Body of pancreas (tissue), 4 donors: ENCODE measurements at regions not wholly inside any gene's neighbourhood (a gene's known extent, or its start where the extent isn't known, plus 50 kb on each side); places are given as distances from the start of the nearest gene placed in this dataset.

Experiments
- POLR2A ChIP-seq, 3 donors: fragments of 450-650 bp; IDR thresholded peaks; one replicate each; pipeline ENCODE4 v1.6.1; 2016; ENCODE audit warnings: antibody characterized with exemption in 3 of 3, mild to moderate bottlenecking in 2 of 3
- TF ChIP-seq, protein P1 (sequence below), 7 experiments: fragments of 450-650 bp in 4 of 7; fragments of 200-600 bp in 3 of 7; sonication (generic) in 3 of 7; IDR thresholded peaks; one replicate each; pipeline ENCODE4 v1.5.1; 2016 to 2019; ENCODE audit warnings: antibody characterized with exemption in 7 of 7

GRCh38 chr5:154601014-154601413 lies 123.0 kb upstream of the HAND1 start:
- TF ChIP-seq POLR2A (IDR thresholded peaks at IDR 0.05): no peak
- TF ChIP-seq, protein P1, sequence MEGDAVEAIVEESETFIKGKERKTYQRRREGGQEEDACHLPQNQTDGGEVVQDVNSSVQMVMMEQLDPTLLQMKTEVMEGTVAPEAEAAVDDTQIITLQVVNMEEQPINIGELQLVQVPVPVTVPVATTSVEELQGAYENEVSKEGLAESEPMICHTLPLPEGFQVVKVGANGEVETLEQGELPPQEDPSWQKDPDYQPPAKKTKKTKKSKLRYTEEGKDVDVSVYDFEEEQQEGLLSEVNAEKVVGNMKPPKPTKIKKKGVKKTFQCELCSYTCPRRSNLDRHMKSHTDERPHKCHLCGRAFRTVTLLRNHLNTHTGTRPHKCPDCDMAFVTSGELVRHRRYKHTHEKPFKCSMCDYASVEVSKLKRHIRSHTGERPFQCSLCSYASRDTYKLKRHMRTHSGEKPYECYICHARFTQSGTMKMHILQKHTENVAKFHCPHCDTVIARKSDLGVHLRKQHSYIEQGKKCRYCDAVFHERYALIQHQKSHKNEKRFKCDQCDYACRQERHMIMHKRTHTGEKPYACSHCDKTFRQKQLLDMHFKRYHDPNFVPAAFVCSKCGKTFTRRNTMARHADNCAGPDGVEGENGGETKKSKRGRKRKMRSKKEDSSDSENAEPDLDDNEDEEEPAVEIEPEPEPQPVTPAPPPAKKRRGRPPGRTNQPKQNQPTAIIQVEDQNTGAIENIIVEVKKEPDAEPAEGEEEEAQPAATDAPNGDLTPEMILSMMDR (IDR thresholded peaks at IDR 0.05): no peak
